GM10266 (cell line): ENCODE measurements at regions not wholly inside any gene's neighbourhood (a gene's known extent, or its start where the extent isn't known, plus 50 kb on each side); places are given as distances from the start of the nearest gene placed in this dataset.
"Not testable (repeated sequence)": the region's sequence is repeated elsewhere in the genome, so short reads cannot be mapped to it uniquely, and the experiment has no call there.

Source experiments
- DNase-seq: peaks from one replicate; pipeline ENCODE4 v3.0.0; 2012; ENCODE audit errors: extremely low spot score
- TF ChIP-seq, protein P1 (sequence below): IDR thresholded peaks from 2 replicates; pipeline ENCODE4 v1.5.1; 2012; ENCODE audit warnings: mild to moderate bottlenecking, low read depth; ENCODE audit not compliant: control insufficient read depth, insufficient read depth; ENCODE audit errors: missing control alignments

DNA sequence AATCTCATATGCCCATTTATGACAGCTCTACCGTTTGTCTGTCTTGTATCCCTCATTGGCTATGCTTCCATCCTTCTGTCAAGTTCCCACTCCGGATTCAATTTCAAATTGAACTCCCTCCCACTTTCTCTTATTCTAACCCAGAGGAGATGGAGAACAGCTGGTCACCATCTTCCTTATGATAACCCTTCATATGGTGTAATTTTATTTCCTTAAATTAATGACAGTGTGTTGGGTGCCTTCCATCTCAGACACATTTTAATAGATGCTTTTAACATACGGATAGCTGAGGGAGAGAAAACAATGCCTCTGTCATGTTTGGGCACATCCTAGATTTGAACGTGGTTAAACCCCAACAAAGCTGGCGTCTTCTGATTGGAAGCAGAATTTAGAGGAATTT lies 103.0 kb upstream of the PLXNA2 start:
- TF ChIP-seq, protein P1, sequence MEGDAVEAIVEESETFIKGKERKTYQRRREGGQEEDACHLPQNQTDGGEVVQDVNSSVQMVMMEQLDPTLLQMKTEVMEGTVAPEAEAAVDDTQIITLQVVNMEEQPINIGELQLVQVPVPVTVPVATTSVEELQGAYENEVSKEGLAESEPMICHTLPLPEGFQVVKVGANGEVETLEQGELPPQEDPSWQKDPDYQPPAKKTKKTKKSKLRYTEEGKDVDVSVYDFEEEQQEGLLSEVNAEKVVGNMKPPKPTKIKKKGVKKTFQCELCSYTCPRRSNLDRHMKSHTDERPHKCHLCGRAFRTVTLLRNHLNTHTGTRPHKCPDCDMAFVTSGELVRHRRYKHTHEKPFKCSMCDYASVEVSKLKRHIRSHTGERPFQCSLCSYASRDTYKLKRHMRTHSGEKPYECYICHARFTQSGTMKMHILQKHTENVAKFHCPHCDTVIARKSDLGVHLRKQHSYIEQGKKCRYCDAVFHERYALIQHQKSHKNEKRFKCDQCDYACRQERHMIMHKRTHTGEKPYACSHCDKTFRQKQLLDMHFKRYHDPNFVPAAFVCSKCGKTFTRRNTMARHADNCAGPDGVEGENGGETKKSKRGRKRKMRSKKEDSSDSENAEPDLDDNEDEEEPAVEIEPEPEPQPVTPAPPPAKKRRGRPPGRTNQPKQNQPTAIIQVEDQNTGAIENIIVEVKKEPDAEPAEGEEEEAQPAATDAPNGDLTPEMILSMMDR = no peak
- no peak for DNase-seq

DNA sequence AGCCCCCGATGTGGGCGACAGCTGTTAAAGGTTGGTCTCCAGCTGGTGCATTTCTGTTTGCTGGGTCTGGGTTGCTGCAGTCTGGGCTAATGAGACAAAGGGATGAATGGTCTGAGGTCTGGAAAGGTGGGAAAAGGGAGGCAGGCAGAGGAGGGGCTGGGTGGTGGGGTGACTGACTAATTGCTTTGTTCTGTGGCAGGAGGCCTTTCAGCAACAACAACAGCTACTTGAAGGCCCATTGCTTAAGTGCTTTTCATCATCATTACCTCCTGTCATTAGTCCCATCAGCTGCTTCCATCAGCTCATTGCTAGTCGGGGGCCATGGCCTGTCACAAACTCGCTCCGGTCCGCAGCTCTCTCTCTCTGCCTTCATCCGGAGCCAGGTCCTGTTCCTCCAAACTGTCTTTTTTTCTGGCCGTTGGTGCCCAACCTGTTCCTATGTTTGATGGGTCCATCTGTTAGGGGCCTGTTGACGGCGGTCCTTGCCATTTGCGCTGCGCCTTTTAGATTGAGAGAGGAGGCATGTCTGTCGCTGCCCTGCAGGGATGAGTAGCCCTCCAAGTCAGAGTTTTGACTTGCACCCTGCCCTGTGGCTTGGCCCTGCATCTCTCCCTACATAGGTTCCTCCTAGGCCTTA lies 105.6 kb upstream of the PLXNA2 start:
- TF ChIP-seq, protein P1 = no peak
- no peak for DNase-seq

DNA sequence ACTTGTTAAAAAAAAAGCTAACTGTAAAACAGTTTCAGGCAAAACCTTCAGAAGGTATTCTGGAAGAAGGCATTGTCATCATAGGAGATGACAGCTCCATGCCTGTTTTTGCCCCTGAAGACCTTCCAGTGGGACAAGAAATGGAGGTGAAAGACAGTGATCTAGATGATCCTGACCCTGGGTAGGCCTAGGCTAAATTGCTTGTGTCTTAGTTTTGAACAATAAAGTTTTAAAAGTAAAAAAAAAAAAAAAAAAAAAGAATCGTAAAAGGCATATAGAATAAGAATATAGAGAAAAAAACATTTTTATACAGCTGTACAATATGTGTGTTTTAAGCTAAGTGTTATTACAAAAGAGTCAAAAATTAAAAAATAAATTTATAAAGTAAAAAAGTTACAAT lies 106.6 kb upstream of the PLXNA2 start:
- TF ChIP-seq, protein P1 = no peak
- DNase-seq = no peak

DNA sequence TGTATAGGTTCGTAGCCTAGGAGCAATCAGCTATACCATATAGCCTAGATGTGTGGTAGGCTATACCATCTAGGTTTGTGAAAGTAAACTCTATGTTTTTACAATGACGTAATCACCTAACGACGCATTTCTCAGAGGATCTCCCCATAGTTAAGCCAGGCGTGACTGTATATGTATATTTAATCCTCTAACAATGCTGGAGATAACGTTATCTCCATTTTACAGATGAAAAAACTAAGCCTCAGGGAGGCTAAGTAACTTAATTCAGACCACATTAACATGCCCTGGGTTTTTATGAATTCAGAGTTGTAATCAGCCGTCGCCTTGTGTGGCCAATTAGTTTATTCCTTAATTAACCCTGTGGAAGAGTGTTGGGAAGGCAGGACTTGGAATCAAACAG lies 107.7 kb upstream of the PLXNA2 start:
- no peak for DNase-seq
- TF ChIP-seq, protein P1 = no peak

DNA sequence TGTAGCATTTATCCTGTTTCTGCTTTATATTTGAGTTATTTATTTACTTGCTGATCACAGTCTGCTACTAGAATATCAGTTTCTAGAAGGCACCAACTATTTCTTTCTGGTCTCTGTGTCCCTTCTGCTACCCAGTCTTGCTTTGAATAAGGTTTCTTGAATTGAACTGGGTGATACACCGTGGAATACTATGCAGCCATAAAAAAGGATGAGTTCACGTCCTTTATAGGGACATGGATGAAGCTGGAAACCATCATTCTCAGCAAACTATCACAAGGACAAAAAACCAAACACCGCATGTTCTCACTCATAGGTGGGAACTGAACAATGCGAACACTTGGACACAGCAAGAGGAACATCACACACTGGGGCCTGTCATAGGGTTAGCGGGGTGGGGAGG lies 109.6 kb upstream of the PLXNA2 start:
- DNase-seq = not testable (repeated sequence)

DNA sequence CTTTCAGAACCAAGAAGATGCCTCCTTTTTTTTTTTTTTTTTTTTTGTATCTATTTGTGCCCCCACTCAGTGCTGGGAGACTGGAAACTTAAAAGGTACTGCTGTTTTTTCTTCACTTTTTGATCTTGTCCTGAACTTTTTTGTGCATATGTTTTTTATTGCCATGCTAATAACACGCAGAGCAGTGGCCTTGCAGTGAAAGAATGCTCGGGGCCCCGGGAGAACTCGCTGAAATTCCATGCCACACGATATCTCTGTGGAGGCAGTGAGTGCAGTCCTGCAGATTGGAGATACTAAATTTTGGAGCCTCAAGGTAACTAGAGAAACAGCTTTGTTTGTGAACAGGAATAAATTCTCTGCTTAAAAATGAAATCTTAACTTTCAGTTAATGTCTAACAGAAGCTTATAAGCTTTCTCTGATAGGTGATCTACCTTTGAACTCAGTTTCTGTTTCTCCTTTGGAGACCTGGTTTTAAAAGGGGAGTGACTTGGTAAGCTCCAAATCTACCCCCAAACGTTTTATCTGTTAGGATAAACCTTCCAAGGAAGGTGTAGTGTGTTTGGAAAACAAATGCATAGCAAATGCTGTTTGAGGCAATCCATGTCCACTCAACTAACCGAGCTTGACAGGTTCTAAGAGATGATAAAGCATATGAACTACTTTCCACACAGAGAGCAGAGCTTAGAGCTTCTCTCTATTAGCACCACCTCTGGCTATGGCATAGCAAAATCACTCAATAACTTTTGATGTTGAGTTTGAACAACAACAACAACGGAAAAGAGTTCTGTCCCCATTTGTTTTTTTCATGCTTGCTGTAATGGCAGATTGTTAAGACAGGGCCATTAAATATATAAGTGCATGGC lies 113.7 kb upstream of the PLXNA2 start:
- DNase-seq = no peak
- TF ChIP-seq, protein P1 = no peak

DNA sequence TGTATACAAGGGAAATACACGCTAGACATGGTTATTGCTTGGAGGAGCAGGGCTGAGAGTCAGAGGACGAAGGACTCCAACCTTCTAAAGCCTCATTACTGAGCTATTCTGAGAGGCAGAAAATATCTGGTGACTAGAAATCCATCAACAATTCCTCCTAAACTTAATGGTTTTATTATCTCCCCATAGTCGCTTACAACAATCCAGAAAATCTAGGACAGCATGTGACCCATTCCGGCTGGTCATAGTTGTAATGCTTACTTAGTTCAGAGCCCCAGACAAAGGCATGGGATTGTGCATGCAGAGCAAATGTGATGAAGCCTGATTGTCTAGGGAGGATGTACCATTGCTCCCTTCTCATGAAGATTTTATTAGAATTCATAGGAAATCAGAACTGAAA lies 114.5 kb upstream of the PLXNA2 start:
- TF ChIP-seq, protein P1 = no peak
- DNase-seq = no peak

DNA sequence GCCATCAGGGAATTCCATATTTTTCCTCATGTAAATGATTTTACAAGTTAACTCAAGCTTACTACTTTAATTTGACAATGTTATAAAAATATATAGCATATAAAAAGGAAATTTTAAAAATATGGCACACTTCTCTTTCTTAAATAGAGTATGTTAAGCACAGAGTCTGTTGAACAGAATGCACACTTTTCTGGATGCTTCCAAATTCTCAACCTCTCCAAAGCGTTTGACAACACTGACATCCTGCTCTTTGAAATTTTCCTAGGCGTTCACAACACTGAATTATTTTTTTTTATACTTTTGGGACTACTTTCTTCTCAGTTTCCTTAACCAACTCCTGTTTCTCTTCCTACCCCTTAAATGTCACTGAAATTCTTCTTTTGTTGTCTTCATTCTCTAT lies 117.8 kb upstream of the PLXNA2 start:
- TF ChIP-seq, protein P1 = no peak
- DNase-seq = no peak
